Loucy (cell line): ENCODE measurements at regions not wholly inside any gene's neighbourhood (a gene's known extent, or its start where the extent isn't known, plus 50 kb on each side); places are given as distances from the start of the nearest gene placed in this dataset.

Experiments used
- H2AFZ ChIP-seq: fragments of 200-600 bp; sonication (generic); 2 replicates; pipeline ENCODE4 v1.6.0; 2016; ENCODE audit warnings: antibody characterized with exemption, mild to moderate bottlenecking, low read length, moderate library complexity
- H3F3A ChIP-seq: fragments of 200-600 bp; 2 replicates; pipeline ENCODE4 v1.6.0; 2016; ENCODE audit warnings: antibody characterized with exemption, low read depth, mild to moderate bottlenecking
- H3K27me3 ChIP-seq: fragments of 200-600 bp; sonication (generic); 2 replicates; pipeline ENCODE4 v1.6.1; 2014; ENCODE audit warnings: low read length, mild to moderate bottlenecking; ENCODE audit not compliant: insufficient read depth, poor library complexity, severe bottlenecking
- H3K36me3 ChIP-seq: fragments of 200-600 bp; sonication (generic); 2 replicates; pipeline ENCODE4 v1.6.1; 2016; ENCODE audit warnings: low read length; ENCODE audit not compliant: insufficient read depth
- H3K4me1 ChIP-seq: fragments of 200-600 bp; sonication (generic); 2 replicates; pipeline ENCODE4 v1.5.1; 2014; ENCODE audit warnings: low read length, mild to moderate bottlenecking; ENCODE audit not compliant: insufficient read depth, poor library complexity, severe bottlenecking
- H3K4me2 ChIP-seq: fragments of 200-600 bp; sonication (generic); 2 replicates; pipeline ENCODE4 v1.6.0; 2014; ENCODE audit warnings: antibody characterized with exemption, low read length, low read depth, mild to moderate bottlenecking; ENCODE audit not compliant: poor library complexity, severe bottlenecking
- H3K4me3 ChIP-seq: fragments of 200-600 bp; sonication (generic); 2 replicates; pipeline ENCODE4 v1.5.1; 2014; ENCODE audit warnings: low read length, mild to moderate bottlenecking, mixed read lengths; ENCODE audit not compliant: poor library complexity, severe bottlenecking
- H3K79me2 ChIP-seq: fragments of 200-600 bp; sonication (generic); 2 replicates; pipeline ENCODE4 v1.6.1; 2014; ENCODE audit warnings: low read length; ENCODE audit not compliant: insufficient read depth
- H3K9ac ChIP-seq: fragments of 200-600 bp; sonication (generic); 2 replicates; pipeline ENCODE4 v1.6.0; 2014; ENCODE audit warnings: mild to moderate bottlenecking, low read depth, low read length, moderate library complexity; ENCODE audit not compliant: poor library complexity, severe bottlenecking
- H3K9me2 ChIP-seq: fragments of 200-600 bp; sonication (generic); replicated peaks from 2 replicates; pipeline ENCODE4 v1.6.1; 2016; ENCODE audit warnings: low read depth, low read length, mixed read lengths
- H3K9me3 ChIP-seq: fragments of 200-600 bp; sonication (generic); 2 replicates; pipeline ENCODE4 v1.6.1; 2014; ENCODE audit warnings: mild to moderate bottlenecking, antibody characterized with exemption, low read length, low read depth; ENCODE audit not compliant: insufficient read depth
- H4K20me1 ChIP-seq: fragments of 200-600 bp; sonication (generic); 2 replicates; pipeline ENCODE4 v1.6.0; 2014; ENCODE audit warnings: antibody characterized with exemption, low read length, mild to moderate bottlenecking; ENCODE audit not compliant: insufficient read depth, poor library complexity, severe bottlenecking
- EZH2phosphoT487 ChIP-seq: fragments of 200-600 bp; IDR thresholded peaks from 2 replicates; pipeline ENCODE4 v1.6.1; 2018; ENCODE audit warnings: antibody characterized with exemption, mild to moderate bottlenecking, moderate library complexity, borderline replicate concordance
- TF ChIP-seq, protein P1 (sequence below): fragments of 200-600 bp; sonication (generic); conservative IDR thresholded peaks from 2 replicates; pipeline ENCODE4 v1.5.1; 2014; ENCODE audit warnings: mild to moderate bottlenecking, antibody characterized with exemption, low read length

- H3K9ac ChIP-seq, result no peak overlapping the region
- H3K27me3 ChIP-seq, result no peaks in the 10 kb centered on the region
- H3F3A ChIP-seq, result no peaks in the 10 kb centered on the region
- H3K4me2 ChIP-seq, result no peak overlapping the region
- TF ChIP-seq, protein P1, sequence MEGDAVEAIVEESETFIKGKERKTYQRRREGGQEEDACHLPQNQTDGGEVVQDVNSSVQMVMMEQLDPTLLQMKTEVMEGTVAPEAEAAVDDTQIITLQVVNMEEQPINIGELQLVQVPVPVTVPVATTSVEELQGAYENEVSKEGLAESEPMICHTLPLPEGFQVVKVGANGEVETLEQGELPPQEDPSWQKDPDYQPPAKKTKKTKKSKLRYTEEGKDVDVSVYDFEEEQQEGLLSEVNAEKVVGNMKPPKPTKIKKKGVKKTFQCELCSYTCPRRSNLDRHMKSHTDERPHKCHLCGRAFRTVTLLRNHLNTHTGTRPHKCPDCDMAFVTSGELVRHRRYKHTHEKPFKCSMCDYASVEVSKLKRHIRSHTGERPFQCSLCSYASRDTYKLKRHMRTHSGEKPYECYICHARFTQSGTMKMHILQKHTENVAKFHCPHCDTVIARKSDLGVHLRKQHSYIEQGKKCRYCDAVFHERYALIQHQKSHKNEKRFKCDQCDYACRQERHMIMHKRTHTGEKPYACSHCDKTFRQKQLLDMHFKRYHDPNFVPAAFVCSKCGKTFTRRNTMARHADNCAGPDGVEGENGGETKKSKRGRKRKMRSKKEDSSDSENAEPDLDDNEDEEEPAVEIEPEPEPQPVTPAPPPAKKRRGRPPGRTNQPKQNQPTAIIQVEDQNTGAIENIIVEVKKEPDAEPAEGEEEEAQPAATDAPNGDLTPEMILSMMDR, result no peak
- TF ChIP-seq EZH2phosphoT487, result no peak
- H4K20me1 ChIP-seq, result no peaks in the 10 kb centered on the region
- no peak overlapping the region for H2AFZ ChIP-seq
- no peaks in the 10 kb centered on the region for H3K9me3 ChIP-seq
- H3K4me3 ChIP-seq, result no peak overlapping the region
- H3K36me3 ChIP-seq, result no peaks in the 10 kb centered on the region
- H3K79me2 ChIP-seq, result no peaks in the 10 kb centered on the region
- H3K9me2 ChIP-seq, result no peaks in the 10 kb centered on the region
- no peaks in the 10 kb centered on the region for H3K4me1 ChIP-seq
Measured at GRCh38 chr2:167380094-167380493, 491.8 kb downstream of the XIRP2 start.

GRCh38 chr2:167369083-167369482 lies 480.8 kb downstream of the XIRP2 start:
- Histone ChIP-seq H3K4me2 (no peak overlapping the region), H3K36me3 (no peaks in the 10 kb centered on the region), H3K9ac (no peak overlapping the region), H3F3A (no peaks in the 10 kb centered on the region), H4K20me1 (no peaks in the 10 kb centered on the region), H3K9me3 (no peaks in the 10 kb centered on the region), H3K9me2 (no peaks in the 10 kb centered on the region), H3K4me3 (no peak overlapping the region), H3K27me3 (no peaks in the 10 kb centered on the region), H3K79me2 (no peaks in the 10 kb centered on the region), H3K4me1 (no peaks in the 10 kb centered on the region), H2AFZ (no peak overlapping the region)
- TF ChIP-seq, protein P1, result no peak
- TF ChIP-seq EZH2phosphoT487, result no peak

GRCh38 chr2:167368371-167368770 lies 480.1 kb downstream of the XIRP2 start:
- TF ChIP-seq, protein P1, result no peak
- TF ChIP-seq EZH2phosphoT487, result no peak
- H3K9me3 ChIP-seq, result no peaks in the 10 kb centered on the region
- no peak overlapping the region for H3K4me2 ChIP-seq
- no peaks in the 10 kb centered on the region for H3K4me1 ChIP-seq
- H3K9ac ChIP-seq, result no peak overlapping the region
- H3K27me3 ChIP-seq, result no peaks in the 10 kb centered on the region
- H2AFZ ChIP-seq, result no peak overlapping the region
- H3K36me3 ChIP-seq, result no peaks in the 10 kb centered on the region
- no peaks in the 10 kb centered on the region for H3K79me2 ChIP-seq
- H3F3A ChIP-seq, result no peaks in the 10 kb centered on the region
- no peak overlapping the region for H3K4me3 ChIP-seq
- no peaks in the 10 kb centered on the region for H4K20me1 ChIP-seq
- H3K9me2 ChIP-seq, result no peaks in the 10 kb centered on the region
